Spinal cord (tissue), 9 donors: ENCODE measurements at regions not wholly inside any gene's neighbourhood (a gene's known extent, or its start where the extent isn't known, plus 50 kb on each side); places are given as distances from the start of the nearest gene placed in this dataset.

Experiments
- DNase-seq, 6 donors: peaks; one replicate each; pipeline versions ENCODE4 v3.0.0 to v3.0.0-alpha.2; 2013 to 2015; ENCODE audit warnings: low spot score in 6 of 6, low read depth in 4 of 6
- H3K27ac ChIP-seq: one replicate; pipeline ENCODE4 v1.5.1; 2013; ENCODE audit warnings: low read depth, low read length, control low read depth
- H3K27me3 ChIP-seq: one replicate; pipeline ENCODE4 v1.6.1; 2013; ENCODE audit warnings: low read length; ENCODE audit not compliant: control insufficient read depth, insufficient read depth
- H3K36me3 ChIP-seq: one replicate; pipeline ENCODE4 v1.6.1; 2013; ENCODE audit warnings: low read length; ENCODE audit not compliant: control insufficient read depth, insufficient read depth
- H3K4me1 ChIP-seq: one replicate; pipeline ENCODE4 v1.6.1; 2013; ENCODE audit warnings: low read length; ENCODE audit not compliant: control insufficient read depth, insufficient read depth
- H3K4me3 ChIP-seq: one replicate; pipeline ENCODE4 v1.5.1; 2013; ENCODE audit warnings: low read depth, low read length, control low read depth
- H3K9me3 ChIP-seq: one replicate; pipeline ENCODE4 v1.6.1; 2013; ENCODE audit warnings: low read length; ENCODE audit not compliant: control insufficient read depth, insufficient read depth
- WGBS: methylation state at CpG from one replicate; pipeline ENCODE4 v1.1.5; 2013; ENCODE audit warnings: missing lambda C conversion rate; ENCODE audit not compliant: insufficient coverage; 5-methylcytosine and 5-hydroxymethylcytosine counted together
- donor health status: healthy.

- peak in 2 of 6 donors; percentile 44 to 62 for DNase-seq
- H3K4me1 ChIP-seq, result no peaks in the 10 kb centered on the region
- H3K27me3 ChIP-seq, result no peaks in the 10 kb centered on the region
- H3K36me3 ChIP-seq, result no peaks in the 10 kb centered on the region
- H3K4me3 ChIP-seq, result no peak overlapping the region
- no peaks in the 10 kb centered on the region for H3K9me3 ChIP-seq
- H3K27ac ChIP-seq, result peak overlapping the region; percentile 74
- 80% methylated on average over 1 of the region's 7 CpGs for WGBS
Observed at GRCh38 chr2:164009756-164010337, 274.0 kb upstream of the FIGN start.

DNA sequence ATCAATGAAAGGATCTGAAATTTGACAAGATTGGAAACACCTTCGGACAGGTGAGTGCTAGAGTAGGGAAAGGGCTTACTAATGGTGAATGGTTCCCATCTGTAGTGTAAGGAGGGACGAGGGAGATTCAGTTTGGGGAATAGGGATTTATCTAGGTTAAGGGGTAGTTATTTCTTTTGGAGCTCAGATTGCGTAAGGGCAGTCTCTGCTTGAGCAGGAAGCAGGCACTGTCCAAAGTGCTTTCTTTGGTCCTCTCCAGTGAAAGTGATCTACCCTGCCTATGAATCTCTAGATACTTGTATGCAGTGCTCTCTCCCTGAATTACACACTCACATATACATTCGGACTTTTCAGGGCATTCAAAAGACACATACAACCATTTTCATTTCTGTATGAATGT is 272.9 kb upstream of the FIGN start:
- DNase-seq, result no peak
- Histone ChIP-seq H3K27me3 (no peaks in the 10 kb centered on the region), H3K9me3 (no peaks in the 10 kb centered on the region), H3K4me1 (no peaks in the 10 kb centered on the region), H3K27ac (no peak overlapping the region), H3K4me3 (no peak overlapping the region), H3K36me3 (no peaks in the 10 kb centered on the region)
- WGBS, result 100% methylated on average over 2 of the region's 4 CpGs

- DNase-seq, result no peak
- WGBS, result no CpG with 5 or more reads among the region's 2 CpGs
- Histone ChIP-seq H3K4me3 (no peak overlapping the region), H3K4me1 (no peaks in the 10 kb centered on the region), H3K9me3 (no peaks in the 10 kb centered on the region), H3K27me3 (no peaks in the 10 kb centered on the region), H3K27ac (no peak overlapping the region), H3K36me3 (no peaks in the 10 kb centered on the region)
Observed at GRCh38 chr2:164006704-164007103, 270.9 kb upstream of the FIGN start.

DNA sequence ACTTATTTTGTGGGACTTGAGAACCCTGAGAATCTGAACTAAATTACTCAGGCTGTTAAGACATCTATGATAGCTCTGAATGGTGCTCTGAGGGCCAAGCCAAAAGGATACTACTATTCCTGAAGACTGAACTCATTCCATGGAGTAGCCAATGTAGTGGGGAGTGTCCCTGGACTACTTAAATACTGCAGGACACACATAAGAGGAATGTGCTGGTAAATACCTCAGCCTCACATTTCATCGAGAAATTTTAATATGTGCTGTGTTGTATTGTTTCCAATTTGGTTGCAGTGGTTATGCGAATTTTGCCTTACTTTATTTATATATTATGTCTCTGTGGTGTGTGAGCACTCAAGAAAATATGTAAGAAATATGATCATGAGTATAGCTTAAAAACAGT is 264.4 kb upstream of the FIGN start:
- DNase-seq, result no peak
- H3K27ac ChIP-seq, result no peak overlapping the region
- H3K4me1 ChIP-seq, result no peaks in the 10 kb centered on the region
- no peak overlapping the region for H3K4me3 ChIP-seq
- WGBS, result no CpG with 5 or more reads among the region's 2 CpGs
- no peaks in the 10 kb centered on the region for H3K9me3 ChIP-seq
- H3K27me3 ChIP-seq, result no peaks in the 10 kb centered on the region
- no peaks in the 10 kb centered on the region for H3K36me3 ChIP-seq

DNA sequence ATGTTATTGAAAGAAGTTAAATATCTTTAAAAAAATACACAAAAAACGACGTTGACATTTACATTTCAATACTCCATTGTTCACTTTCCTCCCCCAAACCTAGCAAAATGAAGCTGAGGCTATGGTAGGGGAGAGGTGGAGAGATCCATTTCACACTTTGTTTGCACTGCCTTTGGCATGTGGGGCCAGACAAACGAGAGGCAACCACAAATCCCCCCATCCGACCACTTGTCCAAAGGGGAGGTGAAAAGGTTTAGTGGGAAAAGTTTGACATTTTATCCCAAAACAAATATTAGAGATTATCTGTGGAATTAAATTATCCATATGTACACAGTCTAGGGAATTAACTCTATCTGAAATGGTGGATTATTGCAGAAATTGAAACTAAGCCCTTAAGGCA is 261.7 kb upstream of the FIGN start:
- no peak overlapping the region for H3K27ac ChIP-seq
- WGBS, result no CpG with 5 or more reads among the region's 4 CpGs
- H3K4me1 ChIP-seq, result no peaks in the 10 kb centered on the region
- H3K36me3 ChIP-seq, result no peaks in the 10 kb centered on the region
- no peak for DNase-seq
- H3K4me3 ChIP-seq, result no peak overlapping the region
- no peaks in the 10 kb centered on the region for H3K27me3 ChIP-seq
- H3K9me3 ChIP-seq, result no peaks in the 10 kb centered on the region

GRCh38 chr2:163990541-163990940 is 254.7 kb upstream of the FIGN start:
- H3K36me3 ChIP-seq, result no peaks in the 10 kb centered on the region
- WGBS, result no CpG with 5 or more reads among the region's 2 CpGs
- H3K27ac ChIP-seq, result no peak overlapping the region
- H3K27me3 ChIP-seq, result no peaks in the 10 kb centered on the region
- H3K9me3 ChIP-seq, result no peaks in the 10 kb centered on the region
- DNase-seq, result peak in 1 of 6 donors; percentile 72
- no peak overlapping the region for H3K4me3 ChIP-seq
- no peaks in the 10 kb centered on the region for H3K4me1 ChIP-seq

- 51% methylated on average over 2 of the region's 4 CpGs for WGBS
- no peaks in the 10 kb centered on the region for H3K36me3 ChIP-seq
- no peaks in the 10 kb centered on the region for H3K27me3 ChIP-seq
- H3K27ac ChIP-seq, result no peak overlapping the region
- no peaks in the 10 kb centered on the region for H3K9me3 ChIP-seq
- peak in 1 of 6 donors; percentile 51 for DNase-seq
- no peaks in the 10 kb centered on the region for H3K4me1 ChIP-seq
- no peak overlapping the region for H3K4me3 ChIP-seq
Observed at GRCh38 chr2:163990101-163990500, 254.3 kb upstream of the FIGN start.

- no peaks in the 10 kb centered on the region for H3K36me3 ChIP-seq
- DNase-seq, result peak in 2 of 6 donors; percentile 22 to 93
- no peak overlapping the region for H3K4me3 ChIP-seq
- no peaks in the 10 kb centered on the region for H3K27me3 ChIP-seq
- no peaks in the 10 kb centered on the region for H3K9me3 ChIP-seq
- 67% methylated on average over 1 of the region's 6 CpGs for WGBS
- no peaks in the 10 kb centered on the region for H3K4me1 ChIP-seq
- H3K27ac ChIP-seq, result no peak overlapping the region
Observed at GRCh38 chr2:163987175-163987940, 251.6 kb upstream of the FIGN start.

DNA sequence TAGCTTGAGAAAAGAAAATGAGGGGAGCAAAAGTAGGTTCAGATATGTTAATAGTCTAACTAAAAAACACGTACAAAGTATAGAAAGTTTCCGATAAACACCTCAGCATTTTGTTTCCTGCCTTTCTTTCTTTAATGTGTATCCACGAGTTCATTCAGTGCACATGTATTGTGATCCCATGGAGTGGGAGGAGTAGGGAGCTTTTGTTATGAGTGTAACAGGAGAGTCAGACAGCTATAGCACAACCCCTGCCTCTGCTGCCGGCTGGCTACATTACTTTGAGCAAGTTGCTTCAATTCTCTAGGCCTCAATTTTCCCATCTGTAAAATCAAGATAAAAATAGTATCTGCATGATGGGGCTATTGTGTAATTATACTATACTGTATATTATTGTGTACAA is 249.2 kb upstream of the FIGN start:
- Histone ChIP-seq H3K36me3 (no peaks in the 10 kb centered on the region), H3K9me3 (no peaks in the 10 kb centered on the region), H3K27me3 (no peaks in the 10 kb centered on the region), H3K4me1 (no peaks in the 10 kb centered on the region), H3K27ac (no peak overlapping the region), H3K4me3 (no peak overlapping the region)
- WGBS, result no CpG with 5 or more reads among the region's 4 CpGs
- DNase-seq, result no peak

- 94% methylated on average over 2 of the region's 2 CpGs for WGBS
- H3K4me1 ChIP-seq, result no peaks in the 10 kb centered on the region
- H3K27ac ChIP-seq, result no peak overlapping the region
- H3K9me3 ChIP-seq, result no peaks in the 10 kb centered on the region
- H3K4me3 ChIP-seq, result no peak overlapping the region
- H3K27me3 ChIP-seq, result no peaks in the 10 kb centered on the region
- no peak for DNase-seq
- H3K36me3 ChIP-seq, result no peaks in the 10 kb centered on the region
Observed at GRCh38 chr2:163983911-163984310, 248.1 kb upstream of the FIGN start.
